GM18861 (cell line): ENCODE measurements at regions not wholly inside any gene's neighbourhood (a gene's known extent, or its start where the extent isn't known, plus 50 kb on each side); places are given as distances from the start of the nearest gene placed in this dataset.

ENCODE experiments used
- ATAC-seq: cut with Tn5 transposase; IDR thresholded peaks from one replicate; pipeline ENCODE4 v1.9.1; 2021; ENCODE audit not compliant: unreplicated experiment

DNA sequence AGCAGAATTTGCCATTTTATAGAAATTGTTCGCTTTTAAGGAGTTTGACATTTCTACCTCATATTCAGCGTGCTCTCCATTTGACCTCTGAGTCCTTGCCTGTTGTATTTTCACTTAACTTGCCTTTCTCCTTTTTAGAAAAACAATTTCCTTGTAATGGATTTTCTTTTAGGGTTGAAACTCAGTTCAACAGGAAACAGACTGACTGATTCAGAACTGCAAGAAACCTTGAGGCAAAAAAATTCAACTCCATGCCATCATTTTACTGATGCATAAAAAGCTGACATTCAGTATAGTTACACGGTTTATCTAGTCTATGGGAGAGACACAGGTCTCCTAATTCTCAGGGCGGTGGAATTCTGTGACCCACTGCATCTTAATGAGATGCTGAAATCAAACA, 59.8 kb downstream of the MRPS30 start:
- ATAC-seq: no peak

DNA sequence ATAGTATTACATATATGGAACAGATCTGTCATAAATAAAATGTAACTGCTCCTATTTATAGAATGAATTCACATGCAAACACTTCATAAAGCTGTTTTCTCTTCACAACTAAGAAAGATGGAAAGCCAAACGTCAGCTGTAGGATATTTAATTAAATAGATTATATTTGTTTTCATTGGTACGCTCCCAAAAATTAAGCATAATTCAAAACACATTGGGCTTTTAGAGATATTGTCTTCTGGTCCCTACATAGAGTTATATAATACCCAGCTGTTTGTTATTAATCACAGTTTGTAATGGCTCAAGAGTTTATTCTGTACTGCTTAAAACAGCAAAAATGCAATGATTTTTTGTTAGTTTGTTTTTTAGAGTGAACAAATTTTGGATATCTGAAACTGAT, 61.2 kb downstream of the MRPS30 start:
- no peak for ATAC-seq

DNA sequence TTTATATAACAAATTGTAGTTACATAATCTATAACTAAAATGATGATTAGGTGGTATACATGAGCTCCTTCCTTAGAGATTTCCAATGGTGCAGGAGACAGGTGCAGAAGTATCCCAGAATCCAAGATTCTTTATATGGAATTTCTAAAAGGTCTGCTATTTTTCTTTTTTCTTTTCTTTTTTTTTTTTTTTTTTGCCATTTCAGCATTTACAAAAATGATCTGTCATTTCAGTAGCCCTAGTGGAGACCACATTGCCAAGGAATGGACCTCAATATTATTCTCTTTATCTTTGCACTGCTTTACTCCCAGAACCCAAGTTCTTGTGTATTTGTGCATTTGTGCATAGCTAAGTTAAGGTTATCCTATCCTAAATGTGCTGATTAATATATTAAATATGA, 61.7 kb downstream of the MRPS30 start:
- no peak for ATAC-seq

DNA sequence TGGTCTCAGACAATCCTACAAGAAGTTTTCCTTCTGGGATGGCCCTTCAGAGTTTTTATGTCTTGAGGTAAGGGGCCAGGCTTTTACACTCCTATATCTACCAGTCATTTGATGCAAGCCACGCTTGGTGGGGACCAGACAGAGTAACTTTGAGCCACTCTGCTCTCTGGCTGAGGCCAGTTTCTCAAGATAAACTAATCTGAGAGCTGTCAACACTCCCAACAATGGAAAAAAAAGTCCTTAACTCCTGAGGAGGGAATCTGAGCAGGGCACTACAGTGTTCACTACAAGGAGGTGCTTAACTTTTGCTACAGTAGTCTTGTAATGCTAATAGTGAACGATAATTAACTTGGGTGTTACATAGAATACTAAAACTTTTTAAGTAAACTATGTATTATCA, 62.7 kb downstream of the MRPS30 start:
- ATAC-seq: no peak

DNA sequence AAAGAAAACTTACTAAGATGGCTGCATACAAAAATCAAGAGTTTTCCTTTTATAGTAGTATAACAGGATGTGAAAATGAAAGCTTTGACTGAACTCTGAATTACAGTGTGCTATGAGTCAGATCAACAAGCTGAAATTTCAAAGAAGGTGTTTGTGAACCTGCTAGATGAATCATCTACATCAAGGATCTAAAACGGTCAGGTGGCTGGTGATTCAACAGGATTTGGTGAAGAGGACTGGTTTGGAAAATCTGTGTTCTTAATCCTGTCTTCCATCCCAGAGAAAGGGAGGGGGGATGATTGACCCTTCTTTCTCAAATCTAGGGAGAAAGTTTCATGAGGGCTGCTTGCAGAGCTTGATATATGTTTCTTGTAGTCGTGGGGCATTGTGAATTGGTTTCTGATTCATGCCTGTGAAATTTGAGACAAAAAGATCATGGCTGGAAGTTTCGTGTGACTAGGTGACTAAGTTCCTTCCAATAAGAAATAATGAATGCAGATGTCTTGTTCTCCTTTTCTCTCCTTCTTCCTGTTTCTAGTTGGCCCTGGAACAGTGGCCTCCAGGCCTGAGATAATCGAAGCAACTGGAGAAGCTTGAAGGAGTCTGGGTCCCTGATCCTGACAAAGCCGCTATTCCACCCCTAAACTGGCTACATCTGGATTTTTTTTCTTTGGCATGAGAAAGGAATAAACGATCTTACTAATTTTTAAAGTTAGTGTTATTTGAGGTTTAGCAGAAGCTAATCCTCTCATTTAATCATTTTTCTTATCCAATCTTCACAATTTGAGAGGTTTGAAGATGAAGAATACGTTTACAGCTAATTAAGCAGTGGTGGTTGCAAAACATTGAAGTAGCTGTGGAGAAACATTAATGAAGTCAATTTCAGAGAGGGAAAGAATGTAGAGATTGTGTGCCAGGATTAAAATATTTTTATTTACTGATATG, 67.2 kb downstream of the MRPS30 start:
- ATAC-seq: peak; percentile 100

DNA sequence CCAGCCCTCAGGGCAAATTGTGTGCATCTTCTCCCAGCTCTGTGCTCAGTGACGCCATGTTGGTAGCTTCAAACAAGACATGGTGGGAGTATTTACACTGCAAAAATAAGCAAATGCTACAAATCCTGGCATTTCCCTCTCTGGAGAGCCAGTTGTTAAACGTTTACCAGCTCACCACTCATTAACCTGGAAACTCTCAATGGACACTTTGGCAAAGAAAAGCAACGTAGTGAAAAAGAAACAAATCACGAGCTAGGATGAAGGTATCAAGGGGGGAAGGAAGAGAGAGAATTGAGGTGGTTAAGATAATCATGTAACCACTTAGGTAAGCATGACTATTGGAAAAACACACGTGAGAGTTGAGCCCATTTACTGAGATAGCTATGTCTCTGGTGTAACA, 72.5 kb downstream of the MRPS30 start:
- no peak for ATAC-seq

DNA sequence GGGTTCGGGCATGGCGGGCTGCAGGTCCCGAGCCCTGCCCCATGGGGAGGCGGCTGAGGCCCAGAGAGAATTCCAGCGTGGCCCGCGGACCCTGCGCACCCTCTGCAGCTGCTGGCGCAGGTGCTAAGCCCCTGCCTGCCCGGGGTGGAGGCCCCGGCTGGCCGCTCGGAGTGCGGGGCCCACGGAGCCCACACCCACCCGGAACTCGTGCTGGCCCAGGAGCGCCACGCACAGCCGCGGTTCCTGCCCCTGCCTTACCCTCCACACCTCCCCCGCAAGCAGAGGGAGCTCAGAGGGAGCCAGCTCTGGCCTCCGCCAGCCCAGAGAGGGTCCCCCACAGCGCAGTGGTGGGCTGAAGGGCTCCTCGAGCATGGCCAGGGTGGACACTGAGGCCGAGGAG, 75.3 kb downstream of the MRPS30 start:
- ATAC-seq: no peak

DNA sequence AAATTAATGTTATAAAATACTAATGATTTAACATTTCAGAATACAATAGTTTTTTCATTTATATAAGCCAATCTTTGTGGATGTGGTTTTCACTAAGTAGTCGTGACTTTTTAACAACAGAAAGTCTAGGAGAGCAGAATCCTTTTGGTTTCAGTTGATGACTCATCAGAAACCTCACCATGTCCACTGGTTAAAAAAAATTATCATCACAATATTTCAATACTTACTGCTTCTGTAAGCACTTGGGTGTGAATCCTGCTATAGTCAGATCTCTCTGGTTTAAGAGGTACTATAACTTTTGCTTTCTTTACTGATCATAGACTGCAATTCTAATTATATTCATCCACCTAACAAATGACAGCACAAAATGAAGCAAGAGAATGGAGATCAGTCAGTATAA, 77.2 kb downstream of the MRPS30 start:
- ATAC-seq: peak; percentile 94

DNA sequence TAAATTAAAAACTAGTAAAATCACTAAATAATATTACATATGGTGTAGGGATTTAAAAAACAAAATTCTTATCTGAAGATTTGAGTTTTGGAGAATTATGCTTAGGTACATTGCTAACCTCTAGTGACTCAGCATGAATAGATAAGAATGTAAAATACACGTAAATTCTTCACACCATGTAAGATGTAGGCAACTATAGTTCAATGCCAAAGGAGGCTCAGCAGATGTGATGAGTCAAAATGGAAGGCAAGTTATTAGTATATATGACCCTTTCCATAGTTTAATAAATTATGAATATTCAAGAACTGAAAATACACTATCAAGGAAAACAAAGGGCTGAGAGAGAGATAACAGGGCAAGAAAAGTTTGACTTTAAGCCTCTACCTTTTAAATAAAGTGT, 79.0 kb downstream of the MRPS30 start:
- ATAC-seq: peak; percentile 56

DNA sequence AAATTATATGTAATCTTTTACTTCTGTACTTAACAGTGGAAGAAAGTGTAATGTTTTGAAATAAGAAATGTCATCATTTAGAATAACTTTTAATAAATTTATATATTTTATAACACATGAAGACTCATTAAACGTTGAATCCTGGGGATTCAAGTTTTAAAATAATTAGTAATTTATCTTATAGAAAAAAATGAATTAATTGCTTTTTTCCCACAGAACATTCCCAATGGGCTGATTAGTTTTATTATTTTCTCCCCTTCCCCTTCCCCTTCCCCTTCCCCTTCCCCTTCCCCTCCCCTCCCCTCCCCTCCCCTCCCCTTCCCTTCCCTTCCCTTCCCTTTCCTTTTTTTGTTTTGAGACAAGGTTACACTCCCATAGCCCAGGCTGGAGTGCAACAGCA, 79.7 kb downstream of the MRPS30 start:
- ATAC-seq: no peak

DNA sequence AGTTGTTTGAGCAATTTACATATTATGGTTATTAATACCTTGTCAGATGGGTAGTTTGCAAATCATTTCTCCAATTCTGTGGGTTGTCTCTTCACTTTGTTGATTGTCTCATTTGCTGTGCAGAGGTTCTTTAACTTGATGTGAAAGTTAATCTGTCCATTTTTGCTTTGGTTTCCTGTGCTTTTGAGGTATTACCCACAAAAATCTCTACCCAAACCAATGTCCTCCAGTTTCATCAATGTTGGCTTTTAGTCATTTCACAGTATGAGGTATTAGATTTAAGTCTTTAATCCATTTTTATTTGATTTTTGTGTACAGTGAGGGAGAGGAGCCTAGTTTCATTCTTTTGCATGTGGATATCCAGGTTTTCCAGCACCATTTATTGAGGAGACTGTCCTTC, 82.4 kb downstream of the MRPS30 start:
- ATAC-seq: no peak

DNA sequence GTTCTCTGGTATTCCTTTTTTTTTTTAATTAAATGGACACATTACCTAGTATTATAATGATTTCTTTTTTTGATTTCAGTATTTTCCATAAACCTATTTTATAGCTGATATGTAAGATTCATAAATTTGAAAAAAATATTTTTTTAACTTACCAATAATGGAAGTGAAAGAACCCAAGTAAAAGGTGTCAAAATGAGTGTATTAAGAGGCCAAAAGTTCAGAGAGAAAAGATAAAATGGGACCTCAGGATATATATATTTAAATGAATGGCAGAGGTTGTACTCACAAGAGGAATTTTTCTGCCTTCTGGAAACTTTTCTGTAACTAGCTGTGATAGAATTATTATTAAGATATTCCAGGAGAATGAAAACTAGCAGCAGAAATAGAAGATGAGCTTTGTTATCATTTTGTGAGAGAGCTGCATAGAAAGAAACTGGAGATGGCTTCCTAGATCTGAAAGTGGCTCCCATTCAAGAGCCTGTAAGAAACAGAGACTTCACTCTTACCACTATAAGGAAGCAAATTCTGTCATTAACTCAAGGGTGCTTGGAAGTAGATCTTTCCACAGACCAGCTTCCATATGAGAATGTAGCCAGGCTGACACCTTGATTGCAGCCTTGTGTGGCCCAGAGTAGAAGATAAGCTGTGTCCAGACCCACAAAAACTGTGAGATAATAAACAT, 91.7 kb downstream of the MRPS30 start:
- ATAC-seq: no peak

DNA sequence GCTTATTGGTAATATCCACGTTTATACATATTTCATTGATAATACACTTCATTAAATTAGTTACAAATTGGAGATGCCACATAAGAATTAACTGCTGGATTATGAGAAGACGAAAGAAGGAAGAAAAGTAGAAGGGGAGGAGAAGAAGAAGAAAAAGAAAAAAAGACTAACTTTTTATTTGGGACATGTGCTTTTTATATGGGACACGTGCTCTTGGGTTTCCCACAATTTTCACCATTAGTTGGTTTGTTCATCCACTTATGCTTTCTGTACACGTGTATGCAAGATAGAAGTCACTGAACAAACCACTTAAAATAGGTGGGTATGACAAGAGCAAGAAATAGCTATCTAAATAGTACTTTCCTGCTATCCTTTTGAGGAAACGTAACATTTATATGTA, 98.6 kb downstream of the MRPS30 start:
- no peak for ATAC-seq

DNA sequence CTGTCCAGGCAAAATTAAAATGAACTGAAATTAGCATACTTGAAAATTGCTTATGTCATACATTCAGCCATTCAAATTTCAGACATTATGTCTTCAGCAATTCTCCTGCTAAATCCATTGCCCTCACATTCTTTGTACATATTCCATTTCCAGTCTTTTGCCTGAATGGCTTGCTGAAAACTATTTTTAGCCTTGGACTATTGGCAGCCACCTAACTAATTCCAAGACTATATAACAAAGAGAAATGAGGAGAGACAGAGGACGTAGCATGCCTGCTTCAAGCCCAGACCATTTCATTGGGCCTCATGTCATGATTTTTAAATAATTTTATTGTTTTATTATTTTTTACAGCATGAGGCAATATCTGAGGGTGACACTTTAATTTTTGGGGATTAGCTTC, 100.3 kb downstream of the MRPS30 start:
- no peak for ATAC-seq

DNA sequence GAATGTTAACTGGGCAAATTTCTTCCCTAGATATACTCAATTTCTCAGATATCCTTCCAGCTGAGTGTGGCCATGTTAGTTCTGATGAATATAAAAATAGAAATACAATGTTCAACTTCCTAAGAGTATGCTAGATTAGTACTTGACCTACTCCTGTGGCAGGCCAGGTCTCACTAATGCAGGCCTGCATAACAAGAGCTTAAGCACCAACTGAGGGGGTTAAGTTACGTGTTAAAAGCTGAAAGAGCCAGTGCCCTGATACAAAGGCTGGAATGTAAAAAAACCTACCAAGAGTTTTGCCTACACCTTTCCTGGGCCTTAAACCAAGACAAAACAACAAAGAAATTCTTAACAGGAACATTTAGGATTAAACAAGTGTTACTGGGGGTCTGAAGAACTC, 102.8 kb downstream of the MRPS30 start:
- no peak for ATAC-seq

DNA sequence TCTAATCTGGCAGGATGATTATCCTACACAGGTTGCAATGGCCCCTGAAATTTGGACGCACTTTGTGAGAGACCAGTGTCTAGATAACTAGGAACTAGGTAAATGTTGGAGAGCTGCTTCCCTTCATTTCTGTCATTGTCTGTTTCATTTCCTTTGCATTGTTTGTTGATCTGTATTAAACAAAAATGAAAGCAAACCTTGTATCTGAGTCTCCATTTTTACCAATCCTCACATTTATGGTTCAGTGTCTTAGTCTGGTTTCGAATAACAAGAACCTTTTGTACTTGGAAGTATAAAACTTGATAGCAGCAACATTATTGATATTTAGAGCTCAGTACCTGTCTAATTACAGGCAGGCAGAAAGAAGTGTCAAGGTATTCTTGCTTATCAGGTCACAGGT, 105.5 kb downstream of the MRPS30 start:
- no peak for ATAC-seq

DNA sequence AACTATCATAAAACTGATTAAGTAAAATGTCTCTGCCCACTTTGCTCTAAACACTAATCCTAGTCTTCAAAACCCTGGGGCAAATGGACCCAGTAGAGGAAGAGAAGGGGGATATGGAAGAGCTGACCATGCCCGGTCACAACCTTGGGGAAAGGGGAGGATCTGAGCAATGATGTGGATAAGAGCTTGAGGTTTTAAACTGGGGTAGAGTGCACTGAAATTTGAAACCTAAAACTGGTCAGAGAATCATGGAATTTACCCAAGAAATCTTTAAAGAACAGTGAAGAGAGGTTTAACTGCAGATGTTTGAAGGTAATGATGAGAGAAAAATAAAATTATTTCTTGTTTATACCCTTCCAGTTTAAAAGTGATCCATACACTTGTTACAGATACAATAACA, 110.8 kb downstream of the MRPS30 start:
- no peak for ATAC-seq

DNA sequence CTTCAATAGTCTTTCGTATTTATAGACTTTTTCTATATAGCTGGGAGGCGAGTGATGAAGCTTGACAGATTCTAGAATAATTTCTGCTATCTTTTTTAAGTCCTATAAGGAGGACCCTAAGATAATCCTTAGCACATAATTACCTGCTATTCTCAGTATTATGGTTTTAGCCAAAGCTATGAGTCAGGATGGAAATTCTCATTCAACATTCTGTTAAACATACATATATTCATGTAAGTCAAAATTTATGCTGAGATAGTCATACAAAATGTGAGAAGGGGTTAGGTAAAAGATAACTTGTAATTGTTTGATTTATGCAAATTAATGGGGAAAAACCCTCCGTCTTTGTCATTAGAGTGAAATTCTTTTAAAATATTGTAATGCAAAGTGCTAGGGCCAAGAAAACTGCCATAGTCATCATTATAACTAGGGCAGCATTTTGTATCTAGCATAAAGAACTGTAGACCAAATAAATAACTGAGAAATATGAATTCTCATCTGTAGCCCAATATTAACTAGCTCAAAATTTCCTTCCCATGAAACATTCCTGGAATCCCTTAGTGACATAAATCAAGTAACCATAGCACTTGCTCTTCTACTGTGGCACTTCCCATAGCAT, 118.5 kb downstream of the MRPS30 start:
- no peak for ATAC-seq

DNA sequence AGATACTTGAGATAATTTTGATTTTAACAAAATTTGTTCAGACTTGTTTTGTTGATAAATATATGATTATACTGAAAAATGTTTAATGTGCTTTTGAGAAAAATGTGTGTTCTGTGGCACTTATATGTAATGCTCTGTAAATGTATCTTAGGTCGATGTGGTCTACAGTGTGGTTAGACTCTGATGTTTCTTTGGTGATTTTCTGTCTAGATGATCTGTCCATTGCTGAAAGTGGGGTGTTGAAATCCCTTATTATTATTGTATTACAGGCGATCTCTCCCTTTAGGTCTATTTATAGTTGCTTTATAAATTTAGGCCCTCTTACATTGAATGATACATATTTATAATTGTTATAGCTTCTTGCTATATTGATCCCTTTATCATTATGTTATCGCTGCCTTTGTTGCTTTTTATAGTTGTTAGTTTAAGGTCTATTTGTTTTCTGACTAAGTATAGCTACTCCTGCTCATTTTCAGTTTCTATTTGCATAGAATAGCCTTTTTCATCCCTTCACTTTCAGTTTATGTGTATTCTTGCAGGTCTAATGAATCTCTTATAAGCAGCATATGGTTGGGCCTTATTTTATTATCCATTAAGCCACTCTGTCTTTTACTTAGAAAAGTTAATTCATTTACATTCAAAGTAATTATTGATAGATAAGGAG, 124.3 kb downstream of the MRPS30 start:
- peak; percentile 99 for ATAC-seq

DNA sequence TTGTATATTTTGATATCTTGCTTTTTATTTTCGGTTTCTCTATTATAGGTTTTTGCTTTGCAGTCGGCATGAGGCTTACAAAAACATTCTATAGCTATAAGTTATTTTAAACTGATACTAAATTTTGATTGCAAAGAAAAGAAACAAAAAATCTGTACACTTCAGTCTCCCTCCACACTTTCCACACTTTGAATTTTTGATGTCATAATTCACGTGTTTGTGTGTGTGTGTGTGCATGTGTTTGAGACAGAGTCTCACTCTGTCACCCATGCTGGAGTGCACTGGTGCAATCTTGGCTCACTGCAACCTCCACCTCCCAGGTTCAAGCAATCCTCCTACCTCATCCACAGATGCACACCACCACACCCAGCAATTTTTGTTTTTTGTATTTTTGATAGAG, 124.9 kb downstream of the MRPS30 start:
- ATAC-seq: peak; percentile 20

DNA sequence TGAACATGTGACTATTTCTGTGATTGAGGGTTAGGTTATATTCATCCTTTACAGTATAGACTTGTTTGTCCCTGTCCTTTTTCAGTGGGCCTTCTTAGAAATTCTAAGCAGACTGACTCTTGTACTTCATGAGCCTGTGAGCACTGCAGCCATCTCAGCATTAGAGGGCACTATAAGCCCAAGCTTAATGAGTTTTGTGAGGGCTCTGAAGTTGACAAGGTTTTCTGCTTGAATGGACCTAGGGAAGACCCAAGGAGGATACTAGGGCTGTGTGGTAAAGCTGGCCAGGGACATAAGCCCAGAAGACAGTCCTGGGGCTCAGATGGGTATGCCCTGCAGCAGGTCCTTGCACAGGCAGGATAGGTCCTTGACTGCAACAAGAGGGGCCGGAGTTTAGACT, 126.5 kb downstream of the MRPS30 start:
- no peak for ATAC-seq

DNA sequence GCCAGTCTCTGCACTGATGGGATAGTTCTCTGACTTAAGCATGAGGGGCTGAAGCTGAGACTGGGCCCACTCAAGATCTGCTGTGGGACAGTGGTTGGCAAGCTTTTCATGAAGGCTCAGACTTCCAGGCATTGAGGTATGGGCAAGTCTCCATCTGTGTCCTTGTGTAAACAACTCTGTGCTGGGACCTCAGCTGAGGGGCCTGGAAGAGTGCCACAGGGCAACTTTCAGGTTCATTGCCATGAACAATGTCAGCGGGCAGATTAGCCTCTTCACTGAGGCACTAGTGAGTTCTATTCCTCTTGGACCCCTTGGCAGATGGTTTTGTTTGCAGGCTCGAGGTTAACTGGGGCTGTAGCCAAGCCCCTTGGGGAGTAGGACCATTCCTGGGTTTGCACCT, 127.1 kb downstream of the MRPS30 start:
- ATAC-seq: no peak
